Kidney epithelial cell (primary cell): ENCODE measurements at regions not wholly inside any gene's neighbourhood (a gene's known extent, or its start where the extent isn't known, plus 50 kb on each side); places are given as distances from the start of the nearest gene placed in this dataset.

Source experiments
- DNase-seq: peaks from one replicate; pipeline ENCODE4 v3.0.0-alpha.2; 2010; ENCODE audit warnings: low read depth
- H3K27me3 ChIP-seq: 2 replicates; pipeline ENCODE4 v1.6.0; 2011; ENCODE audit warnings: low read length; ENCODE audit not compliant: control insufficient read depth, insufficient read depth
- H3K36me3 ChIP-seq: 2 replicates; pipeline ENCODE4 v1.5.1; 2011; ENCODE audit warnings: low read length; ENCODE audit not compliant: control insufficient read depth, insufficient read depth
- H3K4me3 ChIP-seq: 2 replicates; pipeline ENCODE4 v1.5.1; 2011; ENCODE audit warnings: low read depth, mild to moderate bottlenecking, control low read depth, low read length
- TF ChIP-seq, protein P1 (sequence below): IDR thresholded peaks from 2 replicates; pipeline ENCODE4 v1.5.1; 2011; ENCODE audit warnings: mild to moderate bottlenecking, moderate library complexity, low read length, control low read depth, inconsistent platforms; ENCODE audit not compliant: insufficient read depth, poor library complexity, severe bottlenecking

DNA sequence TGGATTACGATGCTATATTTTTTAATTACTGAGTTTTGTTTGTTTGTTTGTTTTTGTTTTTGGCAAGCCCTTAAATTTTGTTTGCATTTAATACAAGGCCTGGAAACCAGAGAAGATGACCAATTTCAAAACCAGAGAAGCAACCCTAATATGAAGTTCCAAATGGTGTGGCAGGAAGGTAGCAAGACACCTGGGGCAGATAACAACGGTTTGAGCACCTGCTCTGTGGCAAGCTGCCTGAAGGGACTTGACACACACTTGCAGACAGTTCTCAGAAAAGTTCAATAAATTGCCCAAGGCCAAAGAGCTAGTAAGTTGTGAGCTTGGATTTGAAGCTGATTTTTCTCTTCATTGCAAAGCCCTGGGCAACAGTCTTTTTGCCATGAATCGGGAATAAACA lies 151.2 kb upstream of the UBE2E1 start:
- Histone ChIP-seq H3K36me3 (no peaks in the 10 kb centered on the region), H3K4me3 (no peak overlapping the region), H3K27me3 (no peaks in the 10 kb centered on the region)
- TF ChIP-seq, protein P1, sequence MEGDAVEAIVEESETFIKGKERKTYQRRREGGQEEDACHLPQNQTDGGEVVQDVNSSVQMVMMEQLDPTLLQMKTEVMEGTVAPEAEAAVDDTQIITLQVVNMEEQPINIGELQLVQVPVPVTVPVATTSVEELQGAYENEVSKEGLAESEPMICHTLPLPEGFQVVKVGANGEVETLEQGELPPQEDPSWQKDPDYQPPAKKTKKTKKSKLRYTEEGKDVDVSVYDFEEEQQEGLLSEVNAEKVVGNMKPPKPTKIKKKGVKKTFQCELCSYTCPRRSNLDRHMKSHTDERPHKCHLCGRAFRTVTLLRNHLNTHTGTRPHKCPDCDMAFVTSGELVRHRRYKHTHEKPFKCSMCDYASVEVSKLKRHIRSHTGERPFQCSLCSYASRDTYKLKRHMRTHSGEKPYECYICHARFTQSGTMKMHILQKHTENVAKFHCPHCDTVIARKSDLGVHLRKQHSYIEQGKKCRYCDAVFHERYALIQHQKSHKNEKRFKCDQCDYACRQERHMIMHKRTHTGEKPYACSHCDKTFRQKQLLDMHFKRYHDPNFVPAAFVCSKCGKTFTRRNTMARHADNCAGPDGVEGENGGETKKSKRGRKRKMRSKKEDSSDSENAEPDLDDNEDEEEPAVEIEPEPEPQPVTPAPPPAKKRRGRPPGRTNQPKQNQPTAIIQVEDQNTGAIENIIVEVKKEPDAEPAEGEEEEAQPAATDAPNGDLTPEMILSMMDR = no peak
- DNase-seq = no peak

DNA sequence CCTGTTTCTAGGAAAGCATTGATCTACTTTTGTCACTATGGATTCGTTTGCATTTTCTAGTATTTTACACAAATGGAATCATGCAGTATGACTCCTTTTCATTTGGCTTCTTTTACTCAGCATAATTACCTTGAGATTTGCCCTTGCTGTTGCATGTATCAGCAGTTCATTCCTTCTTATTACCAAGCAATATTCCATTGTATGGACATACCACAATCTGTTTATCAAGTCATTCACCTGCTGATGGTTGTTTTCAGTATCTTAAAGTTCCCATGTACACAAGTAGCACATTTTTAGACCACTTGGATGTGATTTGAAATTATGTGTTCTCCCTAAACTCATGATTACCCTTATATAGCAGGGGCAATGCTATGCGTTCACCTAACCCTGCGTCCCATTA lies 150.0 kb upstream of the UBE2E1 start:
- no peak for DNase-seq
- Histone ChIP-seq H3K36me3 (no peaks in the 10 kb centered on the region), H3K27me3 (no peaks in the 10 kb centered on the region), H3K4me3 (no peak overlapping the region)
- TF ChIP-seq, protein P1 = no peak

DNA sequence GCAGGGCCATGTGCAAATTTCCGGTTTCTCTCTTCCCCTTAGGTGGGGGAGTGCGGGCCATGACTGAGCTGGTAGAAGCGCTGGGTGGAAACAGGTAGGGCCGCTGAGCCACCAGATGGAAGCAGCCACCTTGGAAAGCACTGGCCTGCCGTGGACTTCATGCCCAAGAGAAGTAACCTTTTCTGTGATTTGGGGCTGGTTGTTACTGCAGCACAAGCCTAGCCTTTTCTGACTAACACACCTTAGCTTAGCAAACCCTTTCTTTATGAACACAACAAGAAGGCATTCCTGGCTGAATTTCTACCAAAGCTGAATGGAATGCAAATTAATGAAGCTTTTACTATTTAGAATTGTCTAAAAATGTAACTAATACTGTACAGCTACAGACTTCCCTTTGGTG lies 149.6 kb upstream of the UBE2E1 start:
- Histone ChIP-seq H3K4me3 (no peak overlapping the region), H3K36me3 (no peaks in the 10 kb centered on the region), H3K27me3 (no peaks in the 10 kb centered on the region)
- no peak for DNase-seq
- TF ChIP-seq, protein P1 = no peak

DNA sequence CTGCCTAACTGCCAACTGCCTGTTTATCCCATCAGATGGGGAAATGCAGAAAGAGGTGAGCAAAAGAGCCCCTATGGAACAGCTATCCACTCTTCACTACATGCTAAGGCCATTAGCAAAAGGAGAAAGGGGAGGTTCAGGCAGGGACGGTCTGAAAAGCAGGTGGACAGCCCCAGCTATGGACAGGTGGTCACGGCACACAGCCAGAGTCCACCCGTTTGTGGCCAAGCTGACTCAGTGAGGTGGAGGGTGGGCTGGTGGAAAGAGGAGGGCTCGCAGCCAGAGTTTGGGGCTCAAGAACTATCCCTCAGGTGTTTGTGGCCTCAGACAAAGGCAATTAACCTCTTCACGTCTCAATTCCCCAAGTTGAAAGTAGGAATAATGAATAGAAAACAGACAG lies 148.9 kb upstream of the UBE2E1 start:
- Histone ChIP-seq H3K36me3 (no peaks in the 10 kb centered on the region), H3K4me3 (no peak overlapping the region), H3K27me3 (no peaks in the 10 kb centered on the region)
- no peak for DNase-seq
- TF ChIP-seq, protein P1 = no peak

DNA sequence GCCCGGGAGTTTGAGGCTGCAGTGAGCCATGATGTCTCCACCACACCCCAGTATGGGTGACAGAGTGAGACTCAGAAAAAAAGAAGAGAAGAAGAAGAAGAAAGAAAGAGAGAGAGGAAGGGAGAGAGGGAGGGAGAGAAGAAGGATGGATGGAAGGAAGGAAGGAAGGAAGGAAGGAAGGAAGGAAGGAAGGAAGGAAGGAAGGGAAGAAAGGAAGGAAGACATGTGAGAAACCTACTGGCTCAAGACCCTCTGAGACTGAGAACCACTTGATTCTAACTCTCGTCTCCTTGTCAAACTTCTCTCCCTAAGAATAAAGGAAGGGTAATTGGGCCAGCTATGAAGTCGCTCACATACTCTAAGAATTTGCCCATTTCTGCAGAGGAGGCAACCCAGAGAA lies 148.1 kb upstream of the UBE2E1 start:
- Histone ChIP-seq H3K36me3 (no peaks in the 10 kb centered on the region), H3K27me3 (no peaks in the 10 kb centered on the region), H3K4me3 (no peak overlapping the region)
- DNase-seq = no peak
- TF ChIP-seq, protein P1 = no peak

DNA sequence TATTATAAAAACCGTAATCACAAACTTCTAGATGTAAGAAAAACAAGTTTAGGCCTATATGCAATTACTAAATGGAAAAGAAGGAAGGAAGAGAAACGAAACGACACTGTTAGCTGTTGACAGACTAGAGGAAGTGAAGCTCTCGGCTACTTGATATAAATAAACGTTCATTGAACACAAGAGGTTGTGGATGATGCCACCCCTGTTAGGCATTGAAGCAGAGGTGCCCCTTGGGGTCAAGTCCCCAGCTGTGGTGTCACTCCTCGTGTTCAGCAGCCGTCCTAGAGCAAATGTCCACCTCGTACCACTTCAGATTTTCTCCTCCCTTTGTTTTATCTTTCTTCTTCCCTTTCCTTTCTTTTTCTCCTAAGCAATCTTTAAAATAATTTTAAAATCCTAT lies 146.5 kb upstream of the UBE2E1 start:
- Histone ChIP-seq H3K27me3 (no peaks in the 10 kb centered on the region), H3K36me3 (no peaks in the 10 kb centered on the region), H3K4me3 (no peak overlapping the region)
- DNase-seq = no peak
- TF ChIP-seq, protein P1 = no peak
